MCF 10A (cell line): ENCODE measurements at regions not wholly inside any gene's neighbourhood (a gene's known extent, or its start where the extent isn't known, plus 50 kb on each side); places are given as distances from the start of the nearest gene placed in this dataset.

Experiments used
- BruUV-seq: library from RNA; stranded (reverse); fragments of 400-500 nt; replicated peaks from 2 replicates; lab custom pipeline; 2021; lab: Mats Ljungman, UMichigan
- CTCF ChIA-PET: fragments of 300-600 bp; sonication (Branson Sonifier 250); formaldehyde crosslinking; extraction: SDS; loops from one replicate; lab custom pipeline; 2021; ENCODE audit warnings: antibody characterized with exemption, inconsistent platforms; lab: Yijun Ruan, JAX
- POLR2A ChIA-PET: fragments of 300-600, 350-650 bp; sonication (Branson Sonifier 250); formaldehyde crosslinking; extraction: SDS; loops from one replicate; lab custom pipeline; 2020; ENCODE audit warnings: antibody characterized with exemption, inconsistent platforms; lab: Yijun Ruan, JAX
- DNase-seq: peaks from one replicate; pipeline ENCODE4 v3.0.0-alpha.2; 2018; ENCODE audit not compliant: unreplicated experiment
- H3K27ac Mint-ChIP-seq: one replicate; pipeline ENCODE4 v1.8.0; 2022; ENCODE audit warnings: mild to moderate bottlenecking, low read depth, mixed read lengths; ENCODE audit not compliant: unreplicated experiment
- H3K27me3 Mint-ChIP-seq: one replicate; pipeline ENCODE4 v1.8.0; 2022; ENCODE audit warnings: mixed read lengths; ENCODE audit not compliant: insufficient read depth, unreplicated experiment
- H3K36me3 Mint-ChIP-seq: one replicate; pipeline ENCODE4 v1.8.0; 2022; ENCODE audit warnings: mild to moderate bottlenecking, moderate library complexity, mixed read lengths; ENCODE audit not compliant: insufficient read depth, unreplicated experiment
- H3K4me1 Mint-ChIP-seq: one replicate; pipeline ENCODE4 v1.8.0; 2022; ENCODE audit warnings: mixed read lengths; ENCODE audit not compliant: insufficient read depth, unreplicated experiment
- H3K4me3 Mint-ChIP-seq: one replicate; pipeline ENCODE4 v1.8.0; 2022; ENCODE audit warnings: mild to moderate bottlenecking, moderate library complexity, mixed read lengths; ENCODE audit not compliant: unreplicated experiment
- H3K9me3 Mint-ChIP-seq: one replicate; pipeline ENCODE4 v1.8.0; 2022; ENCODE audit warnings: mixed read lengths; ENCODE audit not compliant: unreplicated experiment
- CTCF ChIP-seq: fragments of 200-600 bp; IDR thresholded peaks from one replicate; pipeline ENCODE4 v1.8.0; 2022; ENCODE audit warnings: antibody characterized with exemption, mild to moderate bottlenecking; ENCODE audit not compliant: unreplicated experiment
- intact Hi-C: fragments of 100-400 bp; cut with micrococcal nuclease; formaldehyde crosslinking; loops from 2 replicates; pipeline ENCODE4 v1.14.1; 2022

- Mint-ChIP-seq H3K4me1 (peaks cover 23% of the 10 kb centered on the region), H3K27ac (no peak overlapping the region), H3K36me3 (no peaks in the 10 kb centered on the region), H3K27me3 (no peaks in the 10 kb centered on the region), H3K4me3 (no peak overlapping the region), H3K9me3 (no peaks in the 10 kb centered on the region)
- no peak for DNase-seq
- ChIA-PET CTCF (interaction anchor here (1.3 kb wide), 1 partner anchor 102 kb away, joined by 4 read pairs; no protein-coding TSS in a partner anchor), POLR2A (interaction anchor here (0.6 kb wide), 1 partner anchor 8 kb away, joined by 3 read pairs; no protein-coding TSS in a partner anchor)
- BruUV-seq = no TSS peak
- intact Hi-C loops = loop anchor here (5.0 kb wide), 2 partner anchors 37 to 53 kb away; no protein-coding TSS in a partner anchor
- no peak for TF ChIP-seq CTCF
Measured at GRCh38 chr1:19014765-19015164, 58.3 kb upstream of the IFFO2 start.

- POLR2A ChIA-PET = no interaction called here
- H3K4me3 Mint-ChIP-seq = no peak overlapping the region
- CTCF ChIA-PET = interaction anchor here (1.3 kb wide), 1 partner anchor 101 kb away, joined by 4 read pairs; no protein-coding TSS in a partner anchor
- no TSS peak for BruUV-seq
- no peaks in the 10 kb centered on the region for H3K27me3 Mint-ChIP-seq
- H3K9me3 Mint-ChIP-seq = no peaks in the 10 kb centered on the region
- no peak for DNase-seq
- TF ChIP-seq CTCF = no peak
- H3K36me3 Mint-ChIP-seq = no peaks in the 10 kb centered on the region
- intact Hi-C loops = loop anchor here (5.0 kb wide), 2 partner anchors 37 to 53 kb away; no protein-coding TSS in a partner anchor
- no peak overlapping the region for H3K27ac Mint-ChIP-seq
- H3K4me1 Mint-ChIP-seq = peaks cover 23% of the 10 kb centered on the region
Measured at GRCh38 chr1:19013826-19014548, 57.5 kb upstream of the IFFO2 start.

GRCh38 chr1:19011845-19012231 is 55.4 kb upstream of the IFFO2 start:
- BruUV-seq = no TSS peak
- Mint-ChIP-seq H3K4me3 (no peak overlapping the region), H3K27ac (peak overlapping the region; percentile 85), H3K4me1 (peaks cover 23% of the 10 kb centered on the region), H3K9me3 (no peaks in the 10 kb centered on the region), H3K27me3 (no peaks in the 10 kb centered on the region), H3K36me3 (no peaks in the 10 kb centered on the region)
- intact Hi-C loops = loop anchor here (5.0 kb wide), 2 partner anchors 35 to 55 kb away; no protein-coding TSS in a partner anchor
- no peak for TF ChIP-seq CTCF
- CTCF ChIA-PET = interaction anchor here (0.6 to 1.4 kb wide), 2 partner anchors 103 to 1343 kb away, joined by 3 read pairs; no protein-coding TSS in a partner anchor
- POLR2A ChIA-PET = interaction anchor here (0.7 to 3.2 kb wide), 13 partner anchors 9 to 99 kb away, joined by 3 to 28 read pairs (median 5); partner anchors contain the start of gene IFFO2
- peak; percentile 10 for DNase-seq
